ENCODE measurements at regions not wholly inside any gene's neighbourhood (a gene's known extent, or its start where the extent isn't known, plus 50 kb on each side); places are given as distances from the start of the nearest gene placed in this dataset.
A peak's percentile ranks its signal among the peaks of the same experiment; 100 is the strongest.

- TF ChIP-seq NFE2L1 (tag; IDR thresholded peaks at IDR 0.05; ENCODE audit: borderline replicate concordance, low read depth) (peak; percentile 36; the same call in 1 of the 2 replicates), C11orf30 (IDR thresholded peaks at IDR 0.05; ENCODE audit: low read depth) (peak; percentile 89), ZNF740 (CRISPR knock-in tag; IDR thresholded peaks at IDR 0.05) (no peak), ZNF740 (tag; IDR thresholded peaks at IDR 0.05) (no peak), ARID1B (IDR thresholded peaks at IDR 0.05) (no peak), MAFK (IDR thresholded peaks at IDR 0.05; ENCODE audit: low read length) (peak; percentile 77), TSHZ1 (CRISPR knock-in tag; IDR thresholded peaks at IDR 0.05) (no peak), MTF1 (CRISPR knock-in tag; IDR thresholded peaks at IDR 0.05; ENCODE audit: borderline replicate concordance) (no peak), ETV5 (CRISPR knock-in tag; IDR thresholded peaks at IDR 0.05; ENCODE audit: low read depth) (no peak), DEAF1 (CRISPR knock-in tag; IDR thresholded peaks at IDR 0.05) (no peak), BACH1 (tag; IDR thresholded peaks at IDR 0.05) (peak; percentile 36; the same call in 1 of the 2 replicates), ETS1 (conservative IDR thresholded peaks at IDR 0.05; ENCODE audit: control insufficient read depth, low read depth, low read length) (no peak), STAG1 (CRISPR knock-in tag; IDR thresholded peaks at IDR 0.05; ENCODE audit: borderline replicate concordance) (no peak), ESRRA (IDR thresholded peaks at IDR 0.05; ENCODE audit: borderline replicate concordance, low read depth) (peak; percentile 41; the same call in 1 of the 2 replicates), ZNF830 (CRISPR knock-in tag; IDR thresholded peaks at IDR 0.05) (no peak), ARID2 (IDR thresholded peaks at IDR 0.05) (no peak), MAFF (IDR thresholded peaks at IDR 0.05; ENCODE audit: low read length) (peak; percentile 83), TSC22D4 (tag; IDR thresholded peaks at IDR 0.05) (no peak), RBM15 (IDR thresholded peaks at IDR 0.05; ENCODE audit: insufficient read depth, low read length) (no peak)
Measured at GRCh38 chr5:173758676-173759075, 129.5 kb upstream of the CPEB4 start (continued).

All from K562 (cell line).